HepG2 (cell line): ENCODE measurements at regions not wholly inside any gene's neighbourhood (a gene's known extent, or its start where the extent isn't known, plus 50 kb on each side); places are given as distances from the start of the nearest gene placed in this dataset.

Experiments
- CENPT ChIP-seq: sonication (generic); formaldehyde crosslinking; IDR thresholded peaks from 2 replicates; pipeline ENCODE4 v1.8.0; 2022; ENCODE audit warnings: low read depth, mild to moderate bottlenecking, moderate library complexity, missing genetic modification reagents
- FOXK2 ChIP-seq: fragments of 450-650 bp; IDR thresholded peaks from 2 replicates; pipeline ENCODE4 v1.6.1; 2016
- FOXP4 ChIP-seq: sonication (generic); formaldehyde crosslinking; IDR thresholded peaks from 2 replicates; pipeline ENCODE4 v1.4.0; 2020; ENCODE audit warnings: missing genetic modification reagents
- HNF4A ChIP-seq: sonication (generic); formaldehyde crosslinking; IDR thresholded peaks from 2 replicates; pipeline ENCODE4 v1.4.0; 2020; ENCODE audit warnings: missing genetic modification reagents
- IRF2 ChIP-seq: IDR thresholded peaks from 2 replicates; pipeline ENCODE4 v1.6.1; 2018; ENCODE audit warnings: missing genetic modification reagents, missing compliant biosample characterization
- JARID2 ChIP-seq: sonication (generic); formaldehyde crosslinking; IDR thresholded peaks from 2 replicates; pipeline ENCODE4 v1.8.1; 2023; ENCODE audit warnings: missing genetic modification reagents, inconsistent platforms; ENCODE audit not compliant: insufficient replicate concordance
- NR2C2 ChIP-seq: sonication (generic); formaldehyde crosslinking; IDR thresholded peaks from 2 replicates; pipeline ENCODE4 v1.4.0; 2020; ENCODE audit warnings: missing genetic modification reagents, mild to moderate bottlenecking, moderate library complexity, borderline replicate concordance
- TCF7L2 ChIP-seq: IDR thresholded peaks from 2 replicates; pipeline ENCODE4 v1.6.1; 2011; ENCODE audit warnings: mild to moderate bottlenecking, low read depth, low read length, moderate library complexity
- TRAFD1 ChIP-seq: sonication (generic); formaldehyde crosslinking; IDR thresholded peaks from 2 replicates; pipeline ENCODE4 v1.5.1; 2020; ENCODE audit warnings: missing genetic modification reagents, mild to moderate bottlenecking, borderline replicate concordance
- ZNF235 ChIP-seq: sonication (generic); formaldehyde crosslinking; IDR thresholded peaks from 2 replicates; pipeline ENCODE4 v1.8.1; 2023; ENCODE audit warnings: mild to moderate bottlenecking, missing genetic modification reagents, borderline replicate concordance
- TF ChIP-seq, protein P1 (sequence below): sonication (generic); formaldehyde crosslinking; IDR thresholded peaks from one replicate; pipeline ENCODE4 v1.5.1; 2020; ENCODE audit warnings: mild to moderate bottlenecking, missing genetic modification reagents; ENCODE audit errors: not compliant biosample characterization

DNA sequence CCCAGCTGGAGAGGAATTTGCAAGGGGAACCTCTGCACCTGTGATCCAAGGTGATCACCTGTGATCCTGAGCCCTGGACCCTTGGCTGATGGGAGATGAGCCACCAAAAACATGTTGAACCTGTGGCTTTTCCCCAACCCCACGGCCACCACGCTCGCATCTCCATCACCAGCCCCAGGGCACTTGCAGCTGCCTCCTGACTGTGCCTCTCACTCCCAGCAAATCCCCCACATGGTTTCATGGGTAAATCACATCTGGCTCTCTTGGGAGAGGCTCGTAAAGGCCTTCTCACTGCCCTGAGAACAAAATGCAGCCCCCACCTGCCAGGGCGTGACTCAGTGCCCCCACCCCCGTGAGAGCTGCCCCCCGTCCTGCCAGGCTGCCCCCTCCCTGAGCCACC is 76.0 kb downstream of the RFLNA start:
- TF ChIP-seq FOXP4 (no peak), CENPT (CRISPR knock-in tag) (no peak), TCF7L2 (no peak), ZNF235 (no peak), JARID2 (no peak), FOXK2 (no peak), IRF2 (CRISPR knock-in tag) (no peak), HNF4A (no peak), TRAFD1 (no peak), NR2C2 (CRISPR knock-in tag) (no peak)
- TF ChIP-seq, protein P1, sequence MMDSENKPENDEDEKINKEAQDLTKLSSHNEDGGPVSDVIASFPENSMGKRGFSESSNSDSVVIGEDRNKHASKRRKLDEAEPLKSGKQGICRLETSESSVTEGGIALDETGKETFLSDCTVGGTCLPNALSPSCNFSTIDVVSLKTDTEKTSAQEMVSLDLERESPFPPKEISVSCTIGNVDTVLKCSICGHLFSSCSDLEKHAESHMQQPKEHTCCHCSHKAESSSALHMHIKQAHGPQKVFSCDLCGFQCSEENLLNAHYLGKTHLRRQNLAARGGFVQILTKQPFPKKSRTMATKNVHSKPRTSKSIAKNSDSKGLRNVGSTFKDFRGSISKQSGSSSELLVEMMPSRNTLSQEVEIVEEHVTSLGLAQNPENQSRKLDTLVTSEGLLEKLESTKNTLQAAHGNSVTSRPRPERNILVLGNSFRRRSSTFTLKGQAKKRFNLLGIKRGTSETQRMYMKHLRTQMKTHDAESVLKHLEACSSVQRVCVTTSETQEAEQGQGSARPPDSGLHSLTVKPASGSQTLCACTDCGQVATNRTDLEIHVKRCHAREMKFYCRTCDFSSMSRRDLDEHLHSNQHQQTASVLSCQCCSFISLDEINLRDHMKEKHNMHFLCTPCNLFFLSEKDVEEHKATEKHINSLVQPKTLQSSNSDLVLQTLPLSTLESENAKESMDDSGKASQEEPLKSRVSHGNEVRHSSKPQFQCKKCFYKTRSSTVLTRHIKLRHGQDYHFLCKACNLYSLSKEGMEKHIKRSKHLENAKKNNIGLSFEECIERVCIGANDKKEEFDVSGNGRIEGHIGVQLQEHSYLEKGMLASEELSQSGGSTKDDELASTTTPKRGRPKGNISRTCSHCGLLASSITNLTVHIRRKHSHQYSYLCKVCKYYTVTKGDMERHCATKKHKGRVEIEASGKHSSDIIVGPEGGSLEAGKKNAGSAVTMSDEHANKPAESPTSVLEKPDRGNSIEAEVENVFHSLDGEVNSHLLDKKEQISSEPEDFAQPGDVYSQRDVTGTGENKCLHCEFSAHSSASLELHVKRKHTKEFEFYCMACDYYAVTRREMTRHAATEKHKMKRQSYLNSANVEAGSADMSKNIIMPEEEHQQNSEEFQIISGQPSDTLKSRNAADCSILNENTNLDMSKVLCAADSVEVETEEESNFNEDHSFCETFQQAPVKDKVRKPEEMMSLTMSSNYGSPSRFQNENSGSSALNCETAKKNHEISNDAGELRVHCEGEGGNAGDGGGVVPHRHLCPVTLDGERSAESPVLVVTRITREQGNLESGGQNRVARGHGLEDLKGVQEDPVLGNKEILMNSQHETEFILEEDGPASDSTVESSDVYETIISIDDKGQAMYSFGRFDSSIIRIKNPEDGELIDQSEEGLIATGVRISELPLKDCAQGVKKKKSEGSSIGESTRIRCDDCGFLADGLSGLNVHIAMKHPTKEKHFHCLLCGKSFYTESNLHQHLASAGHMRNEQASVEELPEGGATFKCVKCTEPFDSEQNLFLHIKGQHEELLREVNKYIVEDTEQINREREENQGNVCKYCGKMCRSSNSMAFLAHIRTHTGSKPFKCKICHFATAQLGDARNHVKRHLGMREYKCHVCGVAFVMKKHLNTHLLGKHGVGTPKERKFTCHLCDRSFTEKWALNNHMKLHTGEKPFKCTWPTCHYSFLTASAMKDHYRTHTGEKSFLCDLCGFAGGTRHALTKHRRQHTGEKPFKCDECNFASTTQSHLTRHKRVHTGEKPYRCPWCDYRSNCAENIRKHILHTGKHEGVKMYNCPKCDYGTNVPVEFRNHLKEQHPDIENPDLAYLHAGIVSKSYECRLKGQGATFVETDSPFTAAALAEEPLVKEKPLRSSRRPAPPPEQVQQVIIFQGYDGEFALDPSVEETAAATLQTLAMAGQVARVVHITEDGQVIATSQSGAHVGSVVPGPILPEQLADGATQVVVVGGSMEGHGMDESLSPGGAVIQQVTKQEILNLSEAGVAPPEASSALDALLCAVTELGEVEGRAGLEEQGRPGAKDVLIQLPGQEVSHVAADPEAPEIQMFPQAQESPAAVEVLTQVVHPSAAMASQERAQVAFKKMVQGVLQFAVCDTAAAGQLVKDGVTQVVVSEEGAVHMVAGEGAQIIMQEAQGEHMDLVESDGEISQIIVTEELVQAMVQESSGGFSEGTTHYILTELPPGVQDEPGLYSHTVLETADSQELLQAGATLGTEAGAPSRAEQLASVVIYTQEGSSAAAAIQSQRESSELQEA (CRISPR knock-in tag), result no peak
